ENCODE measurements at regions not wholly inside any gene's neighbourhood (a gene's known extent, or its start where the extent isn't known, plus 50 kb on each side); places are given as distances from the start of the nearest gene placed in this dataset.

DNA sequence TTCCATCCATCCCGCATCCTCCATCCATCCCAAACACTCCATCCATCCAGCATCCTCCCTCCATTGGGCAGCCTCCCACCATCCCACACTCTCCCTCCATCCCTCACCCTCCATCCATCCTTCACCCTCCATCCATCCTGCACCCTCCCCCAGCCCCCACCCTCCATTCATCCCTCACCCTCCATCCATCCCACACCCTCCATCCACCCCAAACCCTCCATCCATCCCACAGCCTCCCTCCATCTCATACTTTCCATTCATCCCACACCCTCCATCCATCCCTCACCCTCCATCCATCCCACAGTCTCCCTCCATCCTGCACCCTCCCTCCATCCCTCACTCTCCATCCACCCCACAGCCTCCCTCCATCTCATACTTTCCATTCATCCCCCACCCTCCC lies 60.4 kb downstream of the FOXI2 start:
- DNase-seq: peak; percentile 67

DNA sequence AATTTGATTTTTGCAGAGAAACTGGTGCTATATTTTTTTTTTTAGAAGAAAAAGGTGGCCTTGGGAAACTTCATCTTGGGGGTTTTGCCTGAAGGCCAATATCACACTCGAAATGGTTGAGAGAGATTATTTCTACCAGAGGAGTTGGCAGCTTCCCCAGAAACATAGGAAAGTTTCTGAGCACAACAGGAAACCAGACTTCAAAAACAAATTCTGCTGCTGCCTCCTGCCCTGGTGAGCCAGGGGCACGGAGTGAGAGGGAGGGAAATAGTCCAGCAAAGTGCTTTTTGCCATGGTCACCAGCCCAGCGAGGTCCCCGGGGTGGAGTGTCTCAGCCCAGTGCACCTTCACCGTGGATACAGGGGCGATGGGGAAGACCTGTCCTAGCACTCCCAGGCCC lies 61.1 kb downstream of the FOXI2 start:
- DNase-seq: no peak

DNA sequence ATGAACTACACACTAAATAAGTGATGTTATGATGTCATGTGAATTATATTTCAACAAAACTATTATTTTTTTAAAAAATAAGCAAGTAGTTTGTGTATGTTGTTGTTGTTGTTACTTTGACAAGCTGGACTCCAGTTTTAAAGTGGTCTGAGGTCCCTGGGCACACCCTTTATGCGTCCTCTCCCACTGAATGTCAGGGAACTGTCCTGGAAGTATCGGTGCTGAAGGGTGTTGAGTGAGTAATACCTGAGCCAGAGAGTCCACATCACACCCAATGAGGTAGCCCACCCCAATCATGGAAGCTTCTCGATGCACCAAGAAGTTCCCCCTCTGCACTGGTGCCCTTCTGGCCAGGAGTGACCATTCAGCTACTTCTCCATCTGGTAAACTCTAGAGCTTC lies 64.3 kb downstream of the FOXI2 start:
- DNase-seq: no peak

DNA sequence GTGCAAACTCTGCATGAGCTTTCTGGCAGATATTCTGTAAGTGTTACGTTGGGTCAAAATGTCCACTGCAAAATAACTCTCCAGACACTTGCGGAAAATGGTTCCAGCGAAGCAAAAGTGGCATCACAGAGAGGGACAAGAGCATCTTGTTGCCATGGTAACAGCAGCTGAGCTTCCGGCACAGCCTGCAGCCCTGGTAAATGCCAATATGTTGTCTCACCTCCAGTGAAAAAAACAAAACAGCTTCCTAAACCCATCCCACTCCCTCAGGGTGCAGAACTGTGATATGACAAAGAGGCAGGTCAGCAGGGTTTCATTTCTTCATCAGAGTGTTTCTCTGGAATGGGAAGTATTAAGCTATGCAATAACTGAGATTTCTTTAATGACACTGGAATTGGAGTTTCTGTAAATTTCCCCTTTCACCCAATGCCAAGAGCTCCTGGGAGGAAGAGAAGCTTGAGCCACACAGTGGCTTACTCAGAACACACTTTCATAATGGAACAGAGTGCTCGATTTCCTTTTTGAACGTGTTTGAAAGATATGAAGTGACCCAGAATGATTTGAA lies 65.6 kb downstream of the FOXI2 start:
- DNase-seq: no peak

DNA sequence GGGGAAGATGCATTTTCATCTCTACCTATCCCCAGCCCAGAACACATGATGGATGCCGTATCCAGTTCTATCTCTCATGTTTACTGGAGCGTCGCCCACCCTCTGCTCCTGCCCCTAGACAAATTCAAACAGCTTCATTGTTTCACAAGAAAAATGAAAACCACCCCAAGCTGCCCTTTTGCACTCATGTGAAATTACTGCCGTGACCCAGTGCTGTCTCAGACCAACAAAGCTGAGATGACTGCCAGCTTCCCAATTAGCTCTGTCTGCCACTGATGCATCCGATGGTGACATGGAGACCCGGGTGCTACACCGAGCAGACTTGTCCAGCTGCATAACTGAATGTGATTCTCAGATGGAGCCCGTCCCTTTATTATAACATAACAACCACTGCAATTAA lies 67.7 kb downstream of the FOXI2 start:
- no peak for DNase-seq

DNA sequence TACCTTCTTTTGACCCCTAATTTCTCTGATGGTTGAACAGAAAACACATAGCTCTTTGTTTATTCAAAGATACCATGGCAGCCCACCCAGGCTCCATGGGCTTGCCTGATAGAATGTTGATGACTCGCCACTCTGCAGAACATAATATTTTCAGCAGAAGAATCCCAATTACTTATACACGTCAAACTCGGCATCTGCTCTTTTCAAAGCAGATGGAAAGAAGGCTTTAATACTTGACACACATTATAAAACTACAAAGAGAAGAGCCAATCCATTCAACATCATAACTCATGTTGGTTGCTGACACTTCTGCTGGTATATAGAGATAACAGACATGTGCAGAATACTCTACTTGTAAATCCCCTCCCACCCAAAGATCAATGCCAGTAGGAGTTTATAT lies 69.0 kb downstream of the FOXI2 start:
- no peak for DNase-seq

DNA sequence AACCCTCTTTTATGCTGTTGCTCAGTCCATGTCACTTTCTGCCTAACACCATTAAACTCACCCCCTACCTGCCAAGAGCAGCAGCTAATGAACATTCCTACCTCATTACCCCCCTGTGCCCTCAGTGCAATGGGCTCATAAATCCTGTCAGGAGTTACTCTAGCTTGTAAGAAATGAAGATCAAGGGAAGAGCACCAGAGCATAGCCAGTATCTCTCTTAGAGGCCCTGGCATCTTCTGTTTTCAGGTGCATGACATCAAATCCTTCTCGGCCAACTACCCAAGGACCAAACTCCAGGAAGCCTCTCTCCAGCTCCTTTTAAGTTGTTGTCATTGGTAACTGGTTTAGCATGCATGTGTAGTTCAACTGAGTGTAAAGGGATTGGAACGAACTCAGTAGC lies 75.1 kb downstream of the FOXI2 start:
- peak; percentile 23 for DNase-seq

DNA sequence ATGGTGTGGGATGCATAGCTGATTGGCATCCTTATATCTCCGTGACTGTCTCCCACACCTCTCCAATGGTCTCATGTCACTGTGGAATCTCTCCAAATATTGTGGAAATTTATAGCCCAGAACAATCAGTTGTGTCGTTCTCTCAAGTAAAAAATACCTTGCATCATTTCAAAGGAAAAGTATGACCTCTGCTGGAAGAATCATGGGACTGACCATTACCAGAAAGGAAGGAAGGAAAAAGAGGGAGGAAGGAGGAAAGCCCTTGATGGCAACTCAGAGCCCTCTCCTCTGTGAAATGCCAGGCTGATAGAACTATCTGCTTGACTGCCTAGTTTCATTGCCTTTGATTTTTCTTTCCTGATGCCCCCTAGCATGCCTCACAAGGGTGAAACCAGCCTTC lies 76.3 kb downstream of the FOXI2 start:
- peak; percentile 29 for DNase-seq

DNA sequence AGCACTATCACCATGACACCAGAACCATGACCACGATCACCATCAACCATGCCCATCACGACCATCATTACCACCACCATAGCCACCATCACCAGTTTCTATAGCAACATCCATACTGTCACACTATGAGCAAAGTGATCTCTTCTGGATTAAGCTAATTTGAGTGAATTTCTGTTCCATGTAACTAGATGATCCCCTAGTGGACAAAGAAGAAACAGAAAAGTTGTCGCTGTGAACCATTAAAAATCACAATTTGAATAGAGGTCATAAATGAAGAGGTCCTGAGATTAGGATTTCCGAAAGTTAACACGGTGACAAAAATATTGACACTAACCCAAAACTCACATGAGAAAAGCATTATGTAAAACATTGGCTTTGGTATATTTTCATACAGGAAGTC lies 77.6 kb downstream of the CLRN3 start:
- peak; percentile 27 for DNase-seq

DNA sequence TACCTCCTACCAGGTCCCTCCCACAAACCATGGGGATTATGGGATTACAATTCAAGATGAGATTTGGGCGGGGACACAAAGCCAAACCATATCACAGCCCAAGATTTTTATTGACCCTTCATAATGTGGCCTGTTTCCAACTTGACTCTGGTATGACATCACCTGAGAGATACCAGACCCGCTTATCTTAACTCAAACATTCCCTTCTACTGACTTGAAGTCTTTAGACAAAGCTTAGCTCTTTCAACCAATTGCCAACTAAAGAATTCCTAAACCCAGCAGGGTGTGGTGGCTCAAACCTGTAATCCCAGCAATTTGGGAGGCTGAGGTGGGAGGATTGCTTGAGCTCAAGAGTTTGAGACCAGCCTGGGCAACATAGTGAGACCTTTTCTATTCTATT lies 67.9 kb downstream of the CLRN3 start:
- DNase-seq: peak; percentile 3

DNA sequence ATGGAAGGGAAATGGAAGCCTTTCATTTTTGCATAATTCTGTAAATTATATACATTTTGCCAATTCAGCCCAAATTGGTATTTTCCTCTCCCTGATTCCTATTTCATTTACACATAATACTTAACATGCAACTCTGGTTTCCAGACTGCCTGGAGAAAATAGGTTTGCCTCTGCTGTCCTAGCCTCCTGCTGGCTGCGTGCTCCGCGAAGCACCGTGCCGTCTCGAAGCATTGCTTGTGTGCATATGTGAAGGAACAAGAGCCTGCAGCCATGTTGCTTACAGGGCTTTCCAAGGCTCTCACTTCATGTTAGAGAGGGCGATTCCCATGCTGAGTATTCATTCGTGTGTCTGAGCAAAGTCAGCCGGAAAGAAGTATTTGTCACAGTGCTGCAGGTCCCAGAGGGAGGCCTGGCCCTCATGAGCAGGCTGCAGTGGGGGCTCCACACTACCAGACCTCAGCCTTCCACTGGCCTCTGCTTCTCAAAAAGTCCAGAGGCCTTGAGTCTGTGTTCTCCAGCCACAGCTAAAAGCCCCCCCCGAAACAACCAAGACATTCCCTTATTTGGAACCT lies 66.5 kb downstream of the CLRN3 start:
- peak; percentile 41 for DNase-seq

DNA sequence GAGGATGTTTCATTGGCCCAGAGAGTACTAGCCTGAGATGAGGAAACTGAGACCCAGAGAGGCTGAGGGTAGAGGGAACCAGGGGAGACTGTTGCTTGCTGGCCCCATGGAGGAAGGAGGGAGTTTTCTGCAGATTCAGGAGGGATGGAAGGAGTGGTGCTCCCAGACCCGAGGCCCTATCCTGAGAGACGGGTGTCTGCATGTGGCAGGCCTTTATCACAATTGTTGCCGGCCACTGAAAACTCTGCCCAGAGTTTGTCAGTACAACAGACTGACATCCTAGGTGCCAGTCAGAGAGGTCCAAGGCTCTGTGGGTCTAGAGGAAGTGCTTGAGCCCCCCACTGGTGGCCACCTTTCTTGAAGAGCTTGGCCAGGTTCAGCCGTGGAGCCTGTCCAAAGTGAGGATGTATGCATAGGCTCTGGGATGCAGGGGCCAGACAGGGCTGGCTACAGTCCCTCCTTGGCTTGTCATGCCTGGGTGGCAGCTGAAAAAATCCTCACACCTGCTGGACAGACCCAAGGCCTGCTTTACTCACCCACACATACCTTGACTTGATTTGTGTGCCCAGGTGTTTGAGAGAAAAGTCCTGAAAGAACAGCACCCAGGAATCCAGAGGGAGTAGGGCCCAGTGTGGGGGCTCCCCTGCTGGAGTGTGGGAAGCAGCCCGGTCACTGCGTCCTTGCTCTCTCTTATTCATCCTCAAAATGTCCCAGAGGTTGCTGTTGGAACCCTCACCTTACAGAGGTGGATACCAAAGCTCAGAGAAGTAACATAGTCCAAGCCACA lies 65.2 kb downstream of the CLRN3 start:
- peak; percentile 27 for DNase-seq
